Hematopoietic multipotent progenitor cell treated with erythropoietin and hydrocortisone succinate and interleukin-3 and kit ligand, for 15 days (in vitro differentiated cells): ENCODE measurements at regions not wholly inside any gene's neighbourhood (a gene's known extent, or its start where the extent isn't known, plus 50 kb on each side); places are given as distances from the start of the nearest gene placed in this dataset.

ENCODE experiments used
- DNase-seq: peaks from one replicate; pipeline ENCODE4 v3.0.0-alpha.2; 2015; ENCODE audit warnings: low spot score

DNA sequence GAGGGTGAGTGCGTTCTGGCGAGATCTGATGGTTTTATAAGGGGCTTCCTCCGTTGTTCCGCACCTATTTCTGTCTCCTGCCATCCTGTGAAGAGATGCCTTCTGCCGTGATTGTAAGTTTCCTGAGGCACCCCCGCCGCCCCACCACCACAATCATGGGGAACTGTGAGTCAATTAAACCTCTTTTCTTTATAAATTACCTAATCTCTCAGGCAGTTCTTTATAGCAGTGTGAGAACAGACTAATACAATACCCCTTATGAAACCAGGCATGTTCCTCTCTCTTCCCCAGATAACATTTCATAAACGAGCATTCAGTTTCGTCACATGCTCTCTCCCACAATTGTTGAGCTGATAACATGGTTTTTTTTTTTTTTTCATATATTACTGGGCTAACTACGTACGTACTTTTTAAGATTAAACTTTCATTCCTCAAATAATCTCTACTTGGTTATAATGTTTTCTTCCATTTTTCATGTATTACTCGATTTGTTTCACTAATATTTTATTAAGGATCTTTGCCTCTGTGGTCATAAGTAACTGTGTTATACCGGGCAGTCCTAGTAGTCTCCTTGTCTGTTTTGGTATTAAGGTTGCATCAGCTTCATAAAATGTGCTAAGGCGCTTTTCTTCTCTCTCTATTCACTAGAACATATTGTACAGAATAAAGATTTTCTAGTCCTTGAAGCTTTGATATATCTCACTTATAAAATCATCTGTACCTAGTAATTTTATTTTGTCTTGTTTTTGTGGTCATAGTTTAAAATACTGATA is 64.9 kb upstream of the MVB12B start:
- no peak for DNase-seq

DNA sequence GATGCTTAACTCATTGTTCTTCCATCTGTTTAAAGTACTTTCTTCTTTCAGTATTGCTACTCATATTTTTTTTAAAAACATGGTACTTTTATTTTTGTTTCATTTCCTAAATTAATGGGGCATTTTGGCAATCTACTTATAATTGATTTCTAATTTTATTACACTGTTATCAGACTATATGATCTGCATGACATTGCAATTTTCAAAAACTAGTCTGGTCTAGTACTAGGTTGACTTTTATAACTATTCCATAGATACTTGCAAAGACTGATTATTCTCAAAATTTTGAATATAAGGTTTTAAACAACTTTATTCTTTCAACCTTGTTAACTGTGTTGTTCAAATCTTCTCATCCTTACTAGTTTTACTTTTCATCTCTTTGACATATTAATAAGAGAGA is 63.9 kb upstream of the MVB12B start:
- DNase-seq, result no peak

DNA sequence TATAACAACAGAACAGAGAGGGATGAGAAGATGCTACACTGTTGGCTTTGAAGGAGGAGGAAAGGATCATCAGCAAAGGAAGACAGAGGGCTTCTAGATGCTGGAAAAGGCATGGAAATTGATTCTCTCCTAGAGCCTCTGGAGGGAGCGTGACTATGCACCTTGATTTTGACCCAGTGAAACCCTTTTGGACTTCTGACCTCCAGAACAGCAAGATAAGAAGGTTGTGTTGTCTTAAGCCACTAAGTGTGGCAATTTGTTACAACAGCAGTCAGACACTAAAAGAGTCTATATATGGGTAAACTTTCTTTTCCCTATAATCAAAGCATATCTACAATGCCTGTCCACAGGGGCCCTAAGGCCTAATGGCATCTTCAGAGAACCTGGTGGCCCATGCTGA is 56.1 kb upstream of the MVB12B start:
- no peak for DNase-seq

- DNase-seq, result no peak
Observed at GRCh38 chr9:126275386-126276001, 51.1 kb upstream of the MVB12B start.

- DNase-seq, result no peak
Observed at GRCh38 chr9:126276056-126276728, 50.4 kb upstream of the MVB12B start.
